ENCODE measurements at regions not wholly inside any gene's neighbourhood (a gene's known extent, or its start where the extent isn't known, plus 50 kb on each side); places are given as distances from the start of the nearest gene placed in this dataset.

- no peak for ATAC-seq
- TF ChIP-seq ARNTL (CRISPR knock-in tag; IDR thresholded peaks at IDR 0.05; ENCODE audit: borderline replicate concordance, low read depth) (no peak), TCF4 (CRISPR knock-in tag; IDR thresholded peaks at IDR 0.05; ENCODE audit: borderline replicate concordance) (no peak), SNAI2 (CRISPR knock-in tag; IDR thresholded peaks at IDR 0.05) (no peak), PPARA (CRISPR knock-in tag; IDR thresholded peaks at IDR 0.05; ENCODE audit: borderline replicate concordance) (no peak), ESRRG (CRISPR knock-in tag; IDR thresholded peaks at IDR 0.05) (no peak), BACH2 (CRISPR knock-in tag; IDR thresholded peaks at IDR 0.05; ENCODE audit: borderline replicate concordance) (no peak), TOX (CRISPR knock-in tag; IDR thresholded peaks at IDR 0.05; ENCODE audit: borderline replicate concordance) (no peak), CREB5 (CRISPR knock-in tag; IDR thresholded peaks at IDR 0.05; ENCODE audit: low read depth) (no peak), OSR1 (CRISPR knock-in tag; IDR thresholded peaks at IDR 0.05) (no peak), ZC3H10 (CRISPR knock-in tag; IDR thresholded peaks at IDR 0.05) (no peak), ZNF70 (CRISPR knock-in tag; IDR thresholded peaks at IDR 0.05) (no peak), CSRNP3 (CRISPR knock-in tag; IDR thresholded peaks at IDR 0.05) (no peak), PATZ1 (CRISPR knock-in tag; IDR thresholded peaks at IDR 0.05; ENCODE audit: borderline replicate concordance) (no peak), ZNF565 (CRISPR knock-in tag; conservative IDR thresholded peaks at IDR 0.05; ENCODE audit: low read depth) (no peak), GLIS3 (CRISPR knock-in tag; IDR thresholded peaks at IDR 0.05) (no peak), ZNF8 (CRISPR knock-in tag; IDR thresholded peaks at IDR 0.05) (no peak)
Observed at GRCh38 chr4:45199736-45200135, 473.4 kb upstream of the GNPDA2 start.

GRCh38 chr4:45188501-45188900 is 462.1 kb upstream of the GNPDA2 start:
- ATAC-seq = no peak
- TF ChIP-seq RARB (CRISPR knock-in tag; IDR thresholded peaks at IDR 0.05) = no peak
- no peak for TF ChIP-seq ZNF70 (CRISPR knock-in tag; IDR thresholded peaks at IDR 0.05)
- TF ChIP-seq POU6F1 (CRISPR knock-in tag; IDR thresholded peaks at IDR 0.05; ENCODE audit: borderline replicate concordance, low read depth) = no peak
- no peak for TF ChIP-seq BACH2 (CRISPR knock-in tag; IDR thresholded peaks at IDR 0.05; ENCODE audit: borderline replicate concordance)
- no peak for TF ChIP-seq CREB5 (CRISPR knock-in tag; IDR thresholded peaks at IDR 0.05; ENCODE audit: low read depth)
- TF ChIP-seq GLIS3 (CRISPR knock-in tag; IDR thresholded peaks at IDR 0.05) = no peak
- TF ChIP-seq ESRRG (CRISPR knock-in tag; IDR thresholded peaks at IDR 0.05) = no peak
- no peak for TF ChIP-seq PATZ1 (CRISPR knock-in tag; IDR thresholded peaks at IDR 0.05; ENCODE audit: borderline replicate concordance)
- TF ChIP-seq ZFP30 (CRISPR knock-in tag; IDR thresholded peaks at IDR 0.05) = no peak
- no peak for TF ChIP-seq OSR1 (CRISPR knock-in tag; IDR thresholded peaks at IDR 0.05)
- TF ChIP-seq ISL1 (CRISPR knock-in tag; IDR thresholded peaks at IDR 0.05) = no peak
- no peak for TF ChIP-seq SNAI2 (CRISPR knock-in tag; IDR thresholded peaks at IDR 0.05)
- TF ChIP-seq PPARA (CRISPR knock-in tag; IDR thresholded peaks at IDR 0.05; ENCODE audit: borderline replicate concordance) = no peak
- TF ChIP-seq ZC3H10 (CRISPR knock-in tag; IDR thresholded peaks at IDR 0.05) = no peak
- no peak for TF ChIP-seq TOX (CRISPR knock-in tag; IDR thresholded peaks at IDR 0.05; ENCODE audit: borderline replicate concordance)
- TF ChIP-seq TCF4 (CRISPR knock-in tag; IDR thresholded peaks at IDR 0.05; ENCODE audit: borderline replicate concordance) = no peak
- no peak for TF ChIP-seq CSRNP3 (CRISPR knock-in tag; IDR thresholded peaks at IDR 0.05)
- TF ChIP-seq CSDC2 (CRISPR knock-in tag; IDR thresholded peaks at IDR 0.05) = no peak

Data from SK-N-SH treated with all-trans-retinoic acid at 6 μM for 48 hours (cell line).